H9 (cell line): ENCODE measurements at regions not wholly inside any gene's neighbourhood (a gene's known extent, or its start where the extent isn't known, plus 50 kb on each side); places are given as distances from the start of the nearest gene placed in this dataset.

Source experiments
- DNase-seq: peaks from one replicate; pipeline ENCODE4 v3.0.0-alpha.2; 2017
- H2AFZ ChIP-seq: one replicate; pipeline ENCODE4 v1.6.1; 2013; ENCODE audit warnings: mild to moderate bottlenecking, low read length, control low read depth, moderate library complexity
- H2AK5ac ChIP-seq: 2 replicates; pipeline ENCODE4 v1.6.1; 2013; ENCODE audit warnings: low read length, control low read depth, mixed read lengths; ENCODE audit not compliant: insufficient read length
- H2BK120ac ChIP-seq: one replicate; pipeline ENCODE4 v1.6.1; 2013; ENCODE audit warnings: low read depth, mild to moderate bottlenecking, low read length, control low read depth, inconsistent platforms; ENCODE audit not compliant: poor library complexity, severe bottlenecking
- H2BK12ac ChIP-seq: 2 replicates; pipeline ENCODE4 v1.6.1; 2013; ENCODE audit warnings: low read length, control low read depth, mixed read lengths, low read depth; ENCODE audit not compliant: insufficient read length
- H2BK15ac ChIP-seq: 2 replicates; pipeline ENCODE4 v1.6.1; 2013; ENCODE audit warnings: low read depth, low read length, control low read depth
- H2BK20ac ChIP-seq: one replicate; pipeline ENCODE4 v1.6.1; 2013; ENCODE audit warnings: low read depth, mild to moderate bottlenecking, low read length, control low read depth, inconsistent platforms; ENCODE audit not compliant: poor library complexity, severe bottlenecking
- H2BK5ac ChIP-seq: 2 replicates; pipeline ENCODE4 v1.6.1; 2013; ENCODE audit warnings: low read length, control low read depth, mixed read lengths; ENCODE audit not compliant: insufficient read length
- H3K14ac ChIP-seq: 2 replicates; pipeline ENCODE4 v1.6.1; 2013; ENCODE audit warnings: low read length, control low read depth; ENCODE audit not compliant: insufficient read depth
- H3K18ac ChIP-seq: 2 replicates; pipeline ENCODE4 v1.6.1; 2013; ENCODE audit warnings: low read depth, mild to moderate bottlenecking, mixed read lengths, low read length, control low read depth; ENCODE audit not compliant: insufficient read length
- H3K23ac ChIP-seq: 2 replicates; pipeline ENCODE4 v1.6.1; 2013; ENCODE audit warnings: low read length, control low read depth, mixed read lengths, low read depth; ENCODE audit not compliant: insufficient read length
- H3K23me2 ChIP-seq: 2 replicates; pipeline ENCODE4 v1.6.1; 2013; ENCODE audit warnings: low read depth, mild to moderate bottlenecking, mixed read lengths, low read length, control low read depth; ENCODE audit not compliant: insufficient read length, poor library complexity, severe bottlenecking
- H3K27ac ChIP-seq: 2 replicates; pipeline ENCODE4 v1.5.1; 2013; ENCODE audit warnings: low read length, control low read depth, mixed read lengths, low read depth; ENCODE audit not compliant: insufficient read length
- H3K27me3 ChIP-seq: 2 replicates; pipeline ENCODE4 v1.6.1; 2013; ENCODE audit warnings: low read length, control low read depth, inconsistent platforms; ENCODE audit not compliant: insufficient read depth
- H3K4ac ChIP-seq: 2 replicates; pipeline ENCODE4 v1.6.1; 2013; ENCODE audit warnings: low read depth, mild to moderate bottlenecking, control low read depth, inconsistent platforms, low read length, moderate library complexity
- H3K4me1 ChIP-seq: 2 replicates; pipeline ENCODE4 v1.6.1; 2013; ENCODE audit warnings: low read length, control low read depth, inconsistent platforms; ENCODE audit not compliant: insufficient read depth
- H3K4me2 ChIP-seq: 2 replicates; pipeline ENCODE4 v1.6.1; 2013; ENCODE audit warnings: low read length, control low read depth, mixed read lengths; ENCODE audit not compliant: insufficient read length, insufficient read depth
- H3K56ac ChIP-seq: 2 replicates; pipeline ENCODE4 v1.6.1; 2013; ENCODE audit warnings: low read depth, mild to moderate bottlenecking, mixed read lengths, low read length, control low read depth; ENCODE audit not compliant: insufficient read length
- H3K79me1 ChIP-seq: 2 replicates; pipeline ENCODE4 v1.6.1; 2013; ENCODE audit warnings: low read depth, mild to moderate bottlenecking, moderate library complexity, low read length, control low read depth, inconsistent platforms; ENCODE audit not compliant: insufficient read depth, poor library complexity, severe bottlenecking
- H3K79me2 ChIP-seq: 2 replicates; pipeline ENCODE4 v1.6.1; 2013; ENCODE audit warnings: low read length, control low read depth, inconsistent platforms; ENCODE audit not compliant: insufficient read depth
- H3K9ac ChIP-seq: 2 replicates; pipeline ENCODE4 v1.6.1; 2013; ENCODE audit warnings: low read length, control low read depth, mixed read lengths; ENCODE audit not compliant: insufficient read length; ENCODE audit errors: extremely low read depth
- H3K9me3 ChIP-seq: one replicate; pipeline ENCODE4 v1.6.1; 2013; ENCODE audit warnings: low read depth, low read length, inconsistent platforms; ENCODE audit not compliant: control insufficient read depth
- H3T11ph ChIP-seq: one replicate; pipeline ENCODE4 v1.6.1; 2013; ENCODE audit warnings: mild to moderate bottlenecking, low read length, control low read depth, inconsistent platforms
- H4K20me1 ChIP-seq: one replicate; pipeline ENCODE4 v1.6.1; 2013; ENCODE audit not compliant: control insufficient read depth, insufficient read length, insufficient read depth
- H4K5ac ChIP-seq: 2 replicates; pipeline ENCODE4 v1.6.1; 2013; ENCODE audit warnings: low read depth, mild to moderate bottlenecking, mixed read lengths, low read length, control low read depth; ENCODE audit not compliant: insufficient read length
- H4K8ac ChIP-seq: replicated peaks from 2 replicates; pipeline ENCODE4 v1.6.1; 2013; ENCODE audit warnings: low read length, control low read depth, mixed read lengths, low read depth; ENCODE audit not compliant: insufficient read length
- H4K91ac ChIP-seq: 2 replicates; pipeline ENCODE4 v1.6.1; 2013; ENCODE audit warnings: low read depth, mild to moderate bottlenecking, moderate library complexity, mixed read lengths, low read length, control low read depth; ENCODE audit not compliant: insufficient read length
- H3K27ac Mint-ChIP-seq, 3 experiments: 2 replicates in 2 of 3; 3 replicates in 1 of 3; pipeline ENCODE4 v1.8.0; 2020 to 2021; ENCODE audit warnings: mixed read lengths in 3 of 3, mild to moderate bottlenecking in 1 of 3, moderate library complexity in 1 of 3
- H3K27me3 Mint-ChIP-seq: 2 replicates; pipeline ENCODE4 v1.8.0; 2021; ENCODE audit warnings: low read depth, mild to moderate bottlenecking, moderate library complexity, mixed read lengths
- H3K36me3 Mint-ChIP-seq, 3 experiments: 2 replicates in 2 of 3; 3 replicates in 1 of 3; pipeline ENCODE4 v1.8.0; 2020 to 2021; ENCODE audit warnings: low read depth in 3 of 3, mixed read lengths in 3 of 3; ENCODE audit not compliant: insufficient read depth in 1 of 3
- H3K4me1 Mint-ChIP-seq, 2 experiments: 2 replicates each; pipeline ENCODE4 v1.8.0; 2020; ENCODE audit warnings: mixed read lengths in 2 of 2
- H3K4me3 Mint-ChIP-seq, 2 experiments: 2 replicates in 1 of 2; 3 replicates in 1 of 2; pipeline ENCODE4 v1.8.0; 2020 to 2021; ENCODE audit warnings: mild to moderate bottlenecking in 2 of 2, mixed read lengths in 2 of 2, moderate library complexity in 1 of 2
- H3K9me3 Mint-ChIP-seq, 2 experiments: 2 replicates in 1 of 2; 3 replicates in 1 of 2; pipeline ENCODE4 v1.8.0; 2020; ENCODE audit warnings: mild to moderate bottlenecking in 2 of 2, mixed read lengths in 2 of 2, moderate library complexity in 1 of 2
- CTCF ChIP-seq: fragments of 200-600 bp; sonication (generic); conservative IDR thresholded peaks from 3 replicates; pipeline ENCODE4 v1.8.0; 2021; ENCODE audit warnings: antibody characterized with exemption, mild to moderate bottlenecking
- WGBS: extraction: QIAGEN DNeasy Blood & Tissue Kit; methylation state at CpG from one replicate; pipeline ENCODE4 v1.1.7; 2013; ENCODE audit warnings: missing lambda C conversion rate, low lambda C conversion rate, mixed read lengths; ENCODE audit not compliant: insufficient read length; ENCODE audit errors: extremely low coverage; 5-methylcytosine and 5-hydroxymethylcytosine counted together

- no peak for TF ChIP-seq CTCF
Measured at GRCh38 chr17:53314521-53314920, 508.2 kb upstream of the KIF2B start.

More at GRCh38 chr17:53314521-53314920, 508.2 kb upstream of the KIF2B start:
- Histone ChIP-seq H3K27ac (no peak overlapping the region), H3K4me2 (no peak overlapping the region), H3K4me1 (no peaks in the 10 kb centered on the region), H3K27me3 (no peaks in the 10 kb centered on the region), H3K18ac (no peak overlapping the region), H2BK15ac (no peak overlapping the region), H2BK20ac (no peak overlapping the region), H3K79me1 (no peaks in the 10 kb centered on the region), H3K23me2 (no peaks in the 10 kb centered on the region), H2BK5ac (no peak overlapping the region), H2AK5ac (no peak overlapping the region), H2BK120ac (no peak overlapping the region), H3K9me3 (no peaks in the 10 kb centered on the region), H3K56ac (no peak overlapping the region), H3K79me2 (no peaks in the 10 kb centered on the region), H4K91ac (no peak overlapping the region), H3K23ac (no peak overlapping the region), H4K8ac (no peak overlapping the region), H4K5ac (no peak overlapping the region), H3K4ac (no peak overlapping the region), H3K9ac (no peak overlapping the region), H2BK12ac (no peak overlapping the region), H4K20me1 (no peaks in the 10 kb centered on the region), H3K14ac (no peak overlapping the region), H3T11ph (no peak overlapping the region), H2AFZ (no peak overlapping the region)
- no peak overlapping the region for H3K4me3 Mint-ChIP-seq
- peaks cover 21 to 23% of the 10 kb centered on the region in 2 experiments for H3K9me3 Mint-ChIP-seq
- no CpG with 5 or more reads among the region's 3 CpGs for WGBS
- peaks cover 14 to 21% (median 20%) of the 10 kb centered on the region in 3 experiments for H3K36me3 Mint-ChIP-seq
- H3K27ac Mint-ChIP-seq: no peak overlapping the region
- H3K27me3 Mint-ChIP-seq: no peaks in the 10 kb centered on the region
- H3K4me1 Mint-ChIP-seq: peaks cover 0 to 7% of the 10 kb centered on the region in 2 experiments; a peak in 2 of 4 replicates
- DNase-seq: no peak
